Thoracic aorta (tissue), 2 donors: ENCODE measurements at regions not wholly inside any gene's neighbourhood (a gene's known extent, or its start where the extent isn't known, plus 50 kb on each side); places are given as distances from the start of the nearest gene placed in this dataset.

Experiments
- ATAC-seq: fragments of 150-250 bp; one replicate; pipeline ENCODE4 v1.8.0; 2017; ENCODE audit warnings: low read depth; ENCODE audit not compliant: insufficient number of reproducible peaks, low FRiP score
- DNase-seq: peaks from one replicate; pipeline ENCODE4 v3.0.0-alpha.2; 2020; ENCODE audit warnings: low spot score
- H3K27ac ChIP-seq, 2 donors: fragments of 200-600 bp; sonication (generic); 1 replicate in 1 of 2; 2 replicates in 1 of 2; pipeline ENCODE4 v1.5.1; 2016; ENCODE audit warnings: mild to moderate bottlenecking in 2 of 2, moderate library complexity in 2 of 2
- H3K27me3 ChIP-seq: fragments of 200-600 bp; sonication (generic); replicated peaks from 2 replicates; pipeline ENCODE4 v1.6.0; 2016; ENCODE audit warnings: mild to moderate bottlenecking; ENCODE audit not compliant: insufficient read depth
- H3K36me3 ChIP-seq: fragments of 200-600 bp; sonication (generic); one replicate; pipeline ENCODE4 v1.5.1; 2016
- H3K4me1 ChIP-seq, 2 donors: fragments of 200-600 bp; sonication (generic); 1 replicate in 1 of 2; 2 replicates in 1 of 2; pipeline versions ENCODE4 v1.5.1 to v1.6.0; 2016; ENCODE audit warnings: low read depth in 2 of 2, mild to moderate bottlenecking in 1 of 2; ENCODE audit not compliant: control insufficient read depth in 1 of 2
- H3K4me3 ChIP-seq: fragments of 200-600 bp; sonication (generic); 2 replicates; pipeline ENCODE4 v1.5.1; 2016; ENCODE audit warnings: mild to moderate bottlenecking
- H3K9me3 ChIP-seq: fragments of 200-600 bp; sonication (generic); 2 replicates; pipeline ENCODE4 v1.5.1; 2016
- CTCF ChIP-seq: fragments of 200-600 bp; sonication (generic); IDR thresholded peaks from one replicate; pipeline ENCODE4 v1.5.1; 2019; ENCODE audit warnings: antibody characterized with exemption

GRCh38 chr7:124084024-124084423, 51.2 kb upstream of the TMEM229A start:
- Histone ChIP-seq H3K36me3 (no peaks in the 10 kb centered on the region), H3K4me3 (no peak overlapping the region), H3K4me1 (peaks cover 0 to 18% of the 10 kb centered on the region in 2 donors), H3K27ac (no peak overlapping the region), H3K9me3 (no peaks in the 10 kb centered on the region), H3K27me3 (no peaks in the 10 kb centered on the region)
- ATAC-seq = no peak
- no peak for DNase-seq
- TF ChIP-seq CTCF = no peak
